ENCODE measurements at regions not wholly inside any gene's neighbourhood (a gene's known extent, or its start where the extent isn't known, plus 50 kb on each side); places are given as distances from the start of the nearest gene placed in this dataset.

- TF ChIP-seq CTCF (IDR thresholded peaks at IDR 0.05), result no peak
- TF ChIP-seq POLR2A (IDR thresholded peaks at IDR 0.05), result no peak
Observed at GRCh38 chr16:79762217-79762616, 161.7 kb upstream of the MAF start.

Measured in Peyer's patch (tissue), 4 donors.